ENCODE measurements at regions not wholly inside any gene's neighbourhood (a gene's known extent, or its start where the extent isn't known, plus 50 kb on each side); places are given as distances from the start of the nearest gene placed in this dataset.
"Not testable (repeated sequence)": the region's sequence is repeated elsewhere in the genome, so short reads cannot be mapped to it uniquely, and the experiment has no call there.

DNA sequence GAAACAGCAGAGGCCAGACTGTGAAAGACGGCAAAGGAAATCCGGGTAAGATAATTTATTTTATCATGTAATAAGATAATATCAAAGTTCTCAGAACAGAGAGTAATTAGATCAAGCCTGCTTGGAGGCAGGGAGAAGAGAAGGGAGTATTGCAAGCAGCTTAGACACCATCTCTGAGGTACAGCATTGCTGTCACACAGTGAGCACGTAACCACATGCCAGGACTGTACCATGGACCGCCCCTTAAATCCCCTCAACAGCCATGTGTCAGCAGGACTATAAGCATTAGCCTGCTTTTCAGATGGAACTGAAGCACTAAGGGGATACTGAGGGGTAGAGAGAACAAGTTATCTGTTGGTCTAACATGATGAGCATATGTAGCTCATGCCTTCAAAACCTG lies 141.5 kb downstream of the C6orf118 start:
- DNase-seq (ENCODE audit: low spot score), result no peak

DNA sequence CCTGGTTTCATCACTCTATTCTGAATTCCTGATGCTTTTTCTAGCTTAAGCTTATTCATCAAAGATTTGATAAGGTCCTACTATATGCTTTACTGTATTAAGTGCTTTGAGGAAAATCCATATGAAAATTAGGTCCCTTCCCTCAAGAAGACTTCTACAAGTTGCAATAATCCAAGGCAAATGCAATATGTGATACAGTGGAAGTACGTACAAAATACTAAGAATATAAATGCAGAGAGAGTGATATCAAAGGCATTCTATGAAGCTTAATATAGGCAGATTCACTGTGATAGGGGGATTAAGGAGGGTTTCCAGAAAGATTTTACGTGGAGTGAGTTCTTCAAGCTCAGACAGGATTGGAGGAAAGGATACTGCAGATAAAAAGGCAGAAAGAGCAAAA lies 142.1 kb downstream of the C6orf118 start:
- no peak for DNase-seq (ENCODE audit: low spot score)

DNA sequence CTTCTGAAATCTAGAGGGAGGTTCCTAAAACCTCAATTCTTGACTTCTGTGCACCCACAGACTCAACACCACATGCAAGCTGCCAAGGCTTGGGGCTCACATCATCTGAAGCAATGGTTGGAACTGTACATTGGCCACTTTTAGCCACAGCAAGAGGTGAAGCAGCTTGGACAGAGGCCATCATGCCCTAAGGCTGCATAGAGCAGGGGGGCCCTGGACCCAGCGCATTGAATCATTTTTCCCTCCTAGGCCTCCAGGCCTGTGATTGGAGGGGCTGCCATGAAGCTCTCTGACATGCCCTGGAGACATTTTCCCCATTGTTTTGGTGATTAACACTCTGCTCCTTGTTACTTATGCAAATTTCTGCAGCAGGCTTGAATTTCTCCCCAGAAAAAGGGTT lies 145.9 kb downstream of the C6orf118 start:
- no peak for DNase-seq (ENCODE audit: low spot score)

DNA sequence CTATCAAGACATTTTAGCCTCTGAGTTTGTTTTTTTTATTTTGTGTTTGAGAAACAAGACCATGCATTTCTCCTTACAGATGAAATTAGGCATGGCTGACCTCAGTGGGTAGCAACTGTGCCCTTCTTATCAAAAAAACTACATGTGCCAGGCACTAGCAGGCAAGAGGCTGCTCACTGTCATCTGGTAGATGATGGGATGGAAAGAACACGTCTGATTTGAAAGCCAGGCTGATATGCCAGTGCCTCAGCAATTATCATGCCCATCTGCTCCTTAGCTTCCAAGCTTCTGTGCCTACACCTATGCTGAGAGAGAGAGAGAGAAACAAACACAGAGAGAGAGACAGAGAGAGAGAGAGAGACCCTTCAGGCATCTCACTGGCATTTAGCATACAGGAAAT lies 149.9 kb downstream of the C6orf118 start:
- no peak for DNase-seq (ENCODE audit: low spot score)

DNA sequence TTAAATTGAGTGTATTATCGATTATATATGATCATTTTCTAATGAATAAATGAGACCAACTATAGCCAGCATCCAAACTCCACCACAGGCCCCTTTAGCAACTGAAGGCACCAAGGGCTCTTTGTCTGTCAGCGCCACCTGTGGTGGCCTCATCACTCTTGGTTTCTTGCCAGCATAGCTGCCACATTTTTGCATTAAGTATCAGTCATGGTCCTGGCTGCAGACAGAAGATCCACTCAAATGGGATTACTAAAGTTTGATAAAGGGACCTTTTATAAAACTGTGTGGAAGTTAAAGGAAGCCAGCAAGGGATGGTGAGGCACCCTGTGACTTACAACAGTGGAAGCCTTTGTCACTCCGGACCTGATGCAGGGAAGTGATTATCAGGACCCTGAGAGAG lies 162.9 kb downstream of the C6orf118 start:
- DNase-seq (ENCODE audit: low spot score), result no peak

DNA sequence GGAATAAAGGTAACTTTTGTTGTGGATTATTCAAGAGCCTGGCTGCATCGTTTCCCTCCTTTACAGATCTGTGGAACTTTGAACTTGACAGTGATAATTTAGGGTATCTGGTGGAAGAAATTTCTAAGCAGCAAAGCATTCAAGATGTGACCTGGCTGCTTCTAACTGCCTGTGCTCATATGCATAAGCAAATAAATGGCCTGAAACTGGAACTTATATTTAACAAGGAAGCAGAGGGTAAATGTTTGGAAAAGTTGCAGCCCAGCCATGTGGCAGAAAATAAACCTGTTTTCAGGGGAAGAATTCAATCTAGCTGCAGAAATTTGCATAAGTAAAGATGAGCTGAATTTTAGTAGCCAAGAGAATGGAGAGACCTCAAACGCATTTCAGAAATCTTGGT lies 173.5 kb downstream of the C6orf118 start:
- DNase-seq (ENCODE audit: low spot score), result no peak

DNA sequence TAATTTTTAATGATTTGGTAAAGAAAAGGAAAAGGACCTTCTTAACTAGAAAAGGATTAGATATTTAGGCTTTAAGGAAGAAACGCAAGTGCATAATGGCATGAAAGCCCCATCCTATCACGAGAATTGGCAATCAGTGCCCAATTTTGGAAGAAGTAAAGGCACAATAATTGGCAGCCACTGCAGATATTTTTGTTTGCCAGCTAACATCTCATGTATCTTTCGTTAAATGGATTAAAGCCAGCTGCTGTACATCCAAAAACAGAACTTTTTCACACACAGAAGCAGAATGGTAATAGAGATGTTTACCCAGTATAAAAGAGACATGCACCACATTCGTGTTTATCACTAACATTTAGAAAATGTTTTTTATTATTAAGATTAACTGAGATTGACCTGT lies 180.3 kb downstream of the C6orf118 start:
- DNase-seq (ENCODE audit: low spot score), result no peak

DNA sequence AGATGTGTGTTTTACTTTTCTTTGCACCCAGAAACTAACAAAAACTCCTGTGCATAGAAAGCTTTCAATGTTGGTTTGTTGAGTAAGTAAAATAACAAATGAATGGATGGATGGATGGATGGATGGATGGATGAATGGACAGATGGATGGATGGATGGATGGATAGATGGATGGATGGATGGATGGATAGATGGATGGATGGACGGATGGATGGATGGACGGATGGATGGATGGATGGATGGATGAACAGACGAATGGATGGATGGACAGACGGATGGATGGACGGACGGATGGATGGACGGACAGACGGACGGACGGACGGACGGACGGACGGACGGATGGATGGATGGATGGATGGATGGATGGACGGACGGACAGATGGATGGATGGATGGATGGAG lies 181.7 kb downstream of the C6orf118 start:
- DNase-seq (ENCODE audit: low spot score), result not testable (repeated sequence)

DNA sequence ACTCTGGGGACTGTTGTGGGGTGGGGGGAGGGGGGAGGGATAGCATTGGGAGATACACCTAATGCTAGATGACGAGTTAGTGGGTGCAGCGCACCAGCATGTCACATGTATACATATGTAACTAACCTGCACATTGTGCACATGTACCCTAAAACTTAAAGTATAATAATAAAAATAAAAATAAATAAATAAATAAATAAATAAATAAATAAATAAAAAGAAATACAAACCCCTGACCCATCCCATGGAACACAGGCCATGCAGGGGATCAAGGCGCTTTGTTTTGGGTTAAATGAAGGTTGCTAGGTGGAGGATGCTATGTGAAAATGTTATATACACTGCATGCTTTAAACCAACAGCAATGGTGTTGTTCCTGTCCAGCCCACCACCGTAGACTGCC lies 184.7 kb downstream of the C6orf118 start:
- DNase-seq (ENCODE audit: low spot score), result not testable (repeated sequence)

DNA sequence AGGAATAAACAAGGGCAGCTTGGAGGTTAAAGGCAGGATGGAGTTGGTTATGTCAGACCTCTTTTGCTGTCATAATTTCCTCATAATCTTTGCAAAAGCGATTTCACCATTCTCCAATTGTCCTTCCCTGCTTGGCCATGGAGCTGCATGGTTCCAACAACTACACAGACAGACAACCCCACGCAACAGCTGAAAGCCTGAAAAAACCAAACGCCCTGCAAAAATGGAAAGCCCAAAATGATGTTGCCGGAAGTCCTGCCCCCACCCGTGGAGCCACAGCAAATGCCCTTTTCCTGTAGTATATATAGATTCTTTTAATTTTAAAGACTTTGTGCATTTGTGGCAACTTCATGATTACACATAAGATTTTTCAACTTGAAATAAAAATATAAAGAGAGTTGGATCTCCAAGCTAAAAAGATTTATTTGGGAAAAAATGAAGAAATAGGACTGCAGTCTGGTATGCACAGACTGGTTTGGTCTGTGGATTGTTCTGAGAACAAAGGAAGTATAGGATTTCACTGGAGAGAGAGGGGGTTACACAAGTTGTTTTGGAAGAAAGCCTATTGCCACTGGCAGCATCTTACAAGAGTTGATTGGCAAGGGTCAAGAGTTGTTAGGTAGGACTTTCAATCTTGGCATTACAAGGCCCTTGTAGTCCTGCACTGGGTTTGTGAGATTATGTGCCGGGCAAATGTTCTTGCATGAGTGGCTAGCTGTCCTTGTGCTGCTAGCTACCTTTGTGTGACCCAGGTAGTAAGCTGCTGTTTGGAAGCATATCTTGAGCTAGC lies 190.0 kb downstream of the C6orf118 start:
- no peak for DNase-seq (ENCODE audit: low spot score)

DNA sequence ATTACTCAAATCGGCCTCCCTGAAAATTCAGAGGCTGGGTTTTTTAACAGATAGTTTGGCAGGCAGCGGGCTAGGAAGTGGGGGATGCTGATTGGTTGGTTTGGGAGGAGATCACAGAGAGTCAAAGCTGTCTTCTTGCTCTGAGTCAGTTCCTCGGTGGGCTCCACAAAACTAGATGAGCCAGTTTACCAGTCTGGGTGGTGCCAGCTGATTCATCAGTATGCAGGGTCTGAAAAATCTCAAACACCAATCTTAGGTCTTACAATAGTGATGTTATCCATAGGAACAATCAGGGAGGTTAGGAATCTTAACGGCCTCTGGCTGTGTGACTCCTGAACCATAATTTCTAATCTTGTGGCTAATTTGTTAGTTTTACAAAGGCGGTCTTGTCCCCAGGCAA lies 190.7 kb downstream of the C6orf118 start:
- DNase-seq (ENCODE audit: low spot score), result no peak

DNA sequence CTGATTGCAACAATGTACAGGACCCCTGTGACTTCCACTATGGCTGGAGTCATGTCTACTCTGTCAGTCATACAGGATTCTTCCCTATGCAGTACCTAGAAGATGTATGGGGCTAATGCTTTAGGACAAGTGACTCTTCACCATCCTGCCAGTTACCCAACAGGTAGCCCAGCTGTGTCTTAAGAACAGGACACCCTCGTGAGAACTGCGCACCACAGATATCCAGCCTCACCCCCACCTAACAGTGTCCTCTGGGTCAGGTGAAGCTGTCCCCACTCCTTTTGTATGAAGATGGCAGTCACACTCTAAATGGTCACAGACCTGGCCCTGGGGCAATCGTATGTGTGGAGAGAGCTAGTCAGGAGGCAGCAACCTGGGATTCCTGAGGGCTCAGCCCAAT lies 191.6 kb downstream of the C6orf118 start:
- no peak for DNase-seq (ENCODE audit: low spot score)

DNA sequence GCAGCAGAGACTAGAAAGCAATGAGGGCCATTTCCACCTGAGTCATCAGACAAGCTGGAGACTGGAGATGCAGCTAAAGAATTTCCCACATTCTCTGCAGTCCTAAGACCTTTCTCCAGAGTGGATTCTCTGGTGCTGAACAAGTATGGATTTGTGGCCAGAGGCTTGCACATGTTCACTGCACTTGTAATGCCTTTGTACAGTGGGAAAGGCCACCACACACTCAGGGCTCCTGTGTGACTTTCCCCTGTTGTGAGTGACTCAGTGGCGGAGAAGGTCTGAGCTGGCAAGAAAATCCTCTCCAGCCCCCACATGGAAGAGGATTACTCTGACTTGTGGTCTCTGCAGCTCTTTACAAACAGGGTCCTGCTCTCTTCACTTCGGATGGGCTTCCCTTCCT lies 192.3 kb downstream of the C6orf118 start:
- peak; percentile 20 for DNase-seq (ENCODE audit: low spot score)

DNA sequence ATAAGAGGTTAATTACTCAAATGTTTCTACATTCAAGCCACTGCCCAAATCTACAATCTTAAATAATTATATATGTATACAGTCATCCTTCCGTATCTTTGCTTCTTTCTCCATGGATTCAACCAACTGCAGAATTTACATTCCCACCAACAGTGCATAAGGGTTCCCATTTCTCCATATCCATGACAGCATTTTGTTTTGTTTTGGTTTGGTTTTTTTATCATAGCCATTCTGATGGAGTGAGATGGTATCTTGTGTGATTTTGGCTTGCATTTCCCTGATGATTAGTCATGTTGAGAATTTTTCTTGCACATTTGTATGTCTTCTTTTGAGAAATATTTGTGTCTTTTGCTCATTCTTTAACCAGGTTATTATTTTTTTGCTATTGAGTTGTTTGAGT lies 198.5 kb downstream of the C6orf118 start:
- no peak for DNase-seq (ENCODE audit: low spot score)

DNA sequence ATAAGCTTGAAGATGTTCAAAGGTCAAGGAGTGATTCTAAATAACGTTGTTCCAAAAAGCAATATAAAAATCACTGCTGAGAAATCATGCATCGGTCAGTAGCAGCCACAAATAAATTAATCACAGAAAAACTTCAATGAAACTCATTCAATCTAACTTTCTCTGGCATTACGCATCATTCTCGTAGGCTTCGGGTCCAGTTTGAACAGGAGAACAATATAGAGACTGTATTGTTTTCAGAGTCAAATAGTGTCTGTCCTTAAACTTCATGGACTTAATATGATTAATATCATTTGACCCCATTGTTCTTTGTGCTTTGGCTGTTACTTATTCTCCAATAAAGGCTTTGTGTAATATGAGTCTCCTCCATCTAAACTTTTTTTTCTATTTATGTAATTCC lies 200.4 kb downstream of the C6orf118 start:
- no peak for DNase-seq (ENCODE audit: low spot score)

DNA sequence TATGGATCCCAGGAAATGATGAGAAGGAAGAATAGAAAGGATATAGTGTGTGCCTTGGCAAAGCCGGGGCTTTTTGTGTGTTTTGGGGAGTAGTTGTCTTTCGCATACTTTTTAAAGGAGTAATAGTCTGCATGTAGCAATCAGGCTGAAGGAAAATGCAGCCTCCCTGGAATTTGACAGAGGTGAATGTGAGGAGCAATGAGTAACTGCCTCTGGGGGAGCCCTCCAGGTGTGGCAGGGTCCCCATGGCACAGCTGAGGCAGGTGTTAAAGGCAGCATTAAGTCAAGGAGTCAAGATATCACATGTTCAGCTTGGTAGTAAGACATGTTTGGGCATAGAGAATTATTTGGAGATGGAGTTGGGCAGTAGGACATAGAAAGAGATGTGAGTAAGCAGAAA lies 203.1 kb downstream of the C6orf118 start:
- no peak for DNase-seq (ENCODE audit: low spot score)

DNA sequence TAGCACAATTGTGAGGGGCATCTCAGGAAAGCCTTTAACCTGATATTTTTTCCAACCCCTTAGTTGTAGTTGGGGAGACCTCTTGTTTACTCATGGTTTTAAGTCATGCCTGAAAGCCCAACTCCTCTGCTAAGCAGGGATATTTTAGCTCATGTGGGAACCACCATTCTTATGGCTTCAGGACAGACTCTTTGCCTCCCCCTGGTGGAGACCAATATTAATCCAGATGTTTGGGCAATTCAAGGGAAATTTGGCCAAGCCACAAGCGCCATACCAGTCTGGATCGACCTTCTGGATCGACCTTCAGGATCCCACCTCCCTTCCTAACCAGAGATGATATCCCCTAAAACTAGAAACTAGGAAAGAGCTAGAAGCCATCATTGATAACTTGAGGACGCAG lies 211.2 kb downstream of the C6orf118 start:
- DNase-seq (ENCODE audit: low spot score), result no peak

DNA sequence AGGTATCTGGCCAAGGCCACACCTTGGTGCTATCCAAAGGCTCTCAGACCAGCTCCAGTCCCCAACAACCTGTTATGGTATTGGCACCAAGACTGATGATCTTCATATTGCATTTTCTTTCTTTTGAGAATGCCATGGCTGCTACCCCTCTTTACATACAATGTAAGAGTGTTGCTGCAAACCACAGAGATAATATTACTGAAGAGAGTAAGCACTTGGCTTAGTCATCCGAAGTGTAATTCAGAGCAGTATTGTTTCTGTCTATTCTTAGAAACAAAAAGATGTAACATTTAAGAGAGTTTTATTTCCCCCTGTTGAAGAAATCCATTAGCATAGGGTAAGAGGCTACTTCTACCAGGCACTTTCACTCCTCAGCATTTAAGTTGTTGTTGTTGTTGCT lies 212.5 kb downstream of the C6orf118 start:
- DNase-seq (ENCODE audit: low spot score), result no peak

DNA sequence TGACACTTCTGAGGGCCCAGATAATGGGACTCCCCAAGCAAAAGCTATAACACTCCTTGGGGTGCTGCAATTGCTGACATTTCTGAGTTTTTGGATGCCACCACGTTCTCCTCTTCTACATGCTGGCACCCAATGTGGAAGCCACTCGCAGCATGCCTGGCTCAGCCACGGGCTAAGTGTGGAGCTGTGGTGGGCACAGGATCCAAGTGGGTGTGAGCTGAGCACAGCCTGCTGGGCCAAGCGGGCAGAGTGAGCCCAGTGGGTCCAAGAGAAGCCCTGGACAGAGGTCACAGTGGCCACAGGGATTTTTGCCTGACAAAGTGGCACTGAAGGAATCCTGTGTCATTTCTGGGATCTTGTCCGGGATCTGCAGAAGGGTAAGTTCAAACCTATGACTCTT lies 213.2 kb downstream of the C6orf118 start:
- no peak for DNase-seq (ENCODE audit: low spot score)

DNA sequence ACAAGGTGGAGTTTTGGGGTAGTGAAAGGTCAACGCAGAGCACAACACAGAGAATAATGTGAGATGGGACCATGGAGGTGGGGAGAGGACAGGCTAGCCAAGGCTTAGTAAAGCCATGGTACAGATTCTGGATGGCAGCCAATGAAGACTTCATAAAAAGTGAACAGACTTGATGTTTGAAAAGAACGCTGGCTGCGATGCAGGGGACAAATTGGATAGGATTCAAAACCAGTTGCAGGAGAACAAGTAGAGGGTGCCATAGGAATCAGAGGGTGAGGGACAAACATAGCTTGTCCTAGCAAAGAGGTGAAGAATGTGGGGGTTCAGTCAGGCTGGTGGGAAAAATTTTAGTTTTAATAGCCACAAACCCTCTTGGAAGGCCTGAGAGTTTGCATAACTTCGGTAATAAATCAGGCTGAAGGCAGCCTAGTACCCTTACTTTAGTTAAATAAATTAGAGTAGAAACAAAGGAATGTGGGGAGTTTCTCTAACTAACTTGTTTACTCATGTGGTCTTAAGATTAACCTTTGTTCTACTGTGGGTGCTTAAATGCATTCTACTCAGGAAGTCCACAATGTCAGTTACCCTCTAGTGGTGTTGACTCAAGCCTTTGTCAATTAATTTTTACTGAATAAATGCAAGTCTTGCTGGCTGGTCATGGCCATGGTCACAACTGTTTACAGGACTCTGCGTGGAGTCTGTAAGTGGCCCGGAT lies 216.4 kb downstream of the C6orf118 start:
- DNase-seq (ENCODE audit: low spot score), result no peak

DNA sequence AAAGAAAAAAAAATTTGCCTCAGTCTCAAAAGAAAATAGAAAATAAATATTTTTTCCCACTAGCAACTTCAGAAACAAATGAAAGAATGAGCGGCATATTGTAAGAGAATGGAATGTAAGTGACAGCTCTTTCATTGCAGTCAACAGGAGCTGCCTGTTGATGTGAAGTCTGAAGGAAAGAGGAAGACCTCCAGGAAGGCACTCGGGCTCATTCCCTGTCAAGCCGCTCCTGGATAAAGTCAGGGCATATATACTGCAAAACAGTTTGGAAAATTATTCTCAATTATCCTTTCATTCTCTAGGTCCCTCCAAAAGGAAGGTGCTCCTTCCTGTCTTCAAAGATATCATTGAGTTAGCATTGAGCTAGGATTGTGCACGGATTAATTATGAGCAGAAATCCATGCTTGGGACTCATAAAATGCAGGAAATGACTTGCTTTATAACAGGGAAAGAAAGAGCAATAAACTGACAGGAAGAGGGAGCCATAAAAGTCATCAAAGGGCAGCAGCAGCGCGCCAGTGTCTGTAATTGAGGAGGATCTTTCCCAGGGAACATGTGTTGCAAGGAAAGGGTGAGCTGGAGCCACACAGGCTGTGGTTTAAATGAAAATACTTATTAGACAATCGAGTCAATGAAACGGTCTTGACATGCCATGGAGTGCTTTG lies 218.2 kb downstream of the C6orf118 start:
- no peak for DNase-seq (ENCODE audit: low spot score)

DNA sequence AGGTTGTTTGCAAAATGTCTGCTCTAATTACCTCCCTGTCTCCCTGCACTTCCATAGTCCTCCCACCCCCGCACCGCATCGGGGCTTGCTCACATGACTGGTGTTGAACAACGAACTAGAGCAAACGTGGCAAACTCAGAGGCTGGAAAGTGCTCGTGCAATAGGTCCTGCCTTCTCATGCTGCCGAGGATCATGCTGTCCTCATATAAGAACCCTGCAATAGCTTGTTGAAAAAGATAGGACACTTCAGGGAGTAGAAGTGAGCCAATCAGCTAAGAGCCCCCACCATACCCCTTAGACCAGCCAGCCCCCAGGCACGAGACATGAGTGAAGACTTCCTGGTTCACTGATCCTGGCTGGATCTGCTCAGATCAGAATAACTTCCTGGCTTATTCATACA lies 219.2 kb downstream of the C6orf118 start:
- peak; percentile 15 for DNase-seq (ENCODE audit: low spot score)

DNA sequence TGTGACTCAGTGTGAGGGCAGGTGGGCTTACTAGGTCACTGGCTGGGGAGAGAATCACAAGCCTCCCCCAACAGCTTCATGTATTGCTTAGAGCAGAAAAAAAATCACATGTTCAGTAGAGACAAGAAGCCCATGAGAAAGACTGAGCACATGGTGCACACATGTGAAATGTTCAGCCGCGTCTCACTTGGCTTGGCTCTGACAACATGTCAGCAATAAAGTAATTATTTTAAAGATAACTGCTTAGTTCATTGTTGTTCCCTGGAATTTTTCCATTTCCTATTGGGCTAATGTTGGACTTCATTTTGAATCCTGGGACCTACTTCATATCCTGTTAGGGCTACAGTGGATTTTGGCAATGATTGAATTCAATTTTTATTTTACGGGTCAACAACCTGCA lies 222.6 kb downstream of the C6orf118 start:
- DNase-seq (ENCODE audit: low spot score), result no peak
